SU-DHL-6 (cell line): ENCODE measurements at regions not wholly inside any gene's neighbourhood (a gene's known extent, or its start where the extent isn't known, plus 50 kb on each side); places are given as distances from the start of the nearest gene placed in this dataset.

Source experiments
- CTCF ChIP-seq: fragments of 200-600 bp; sonication (generic); IDR thresholded peaks from one replicate; pipeline ENCODE4 v1.5.1; 2017; ENCODE audit warnings: antibody characterized with exemption, mild to moderate bottlenecking, low read length, moderate library complexity; ENCODE audit not compliant: insufficient read depth, poor library complexity, severe bottlenecking
- EZH2phosphoT487 ChIP-seq: fragments of 200-600 bp; sonication (generic), shearing (Covaris generic); conservative IDR thresholded peaks from 2 replicates; pipeline ENCODE4 v1.6.1; 2018; ENCODE audit warnings: mild to moderate bottlenecking, antibody characterized with exemption, low read length, moderate library complexity, mixed read lengths

- TF ChIP-seq CTCF (no peak), EZH2phosphoT487 (no peak)
Measured at GRCh38 chr4:129972257-129972656, 876.3 kb downstream of the C4orf33 start.
